Ishikawa (cell line): ENCODE measurements at regions not wholly inside any gene's neighbourhood (a gene's known extent, or its start where the extent isn't known, plus 50 kb on each side); places are given as distances from the start of the nearest gene placed in this dataset.

Source experiments
- CEBPB ChIP-seq: IDR thresholded peaks from 2 replicates; pipeline ENCODE4 v1.6.1; 2012
- CREB1 ChIP-seq: IDR thresholded peaks from 2 replicates; pipeline ENCODE4 v1.6.1; 2012; ENCODE audit warnings: low read depth
- EGR1 ChIP-seq: IDR thresholded peaks from 2 replicates; pipeline ENCODE4 v1.6.1; 2012
- EP300 ChIP-seq: IDR thresholded peaks from 2 replicates; pipeline ENCODE4 v1.6.1; 2012; ENCODE audit warnings: borderline replicate concordance
- FOXM1 ChIP-seq: IDR thresholded peaks from 2 replicates; pipeline ENCODE4 v1.6.1; 2012; ENCODE audit warnings: low read depth, borderline replicate concordance
- NFIC ChIP-seq: IDR thresholded peaks from 2 replicates; pipeline ENCODE4 v1.6.1; 2012
- RAD21 ChIP-seq: IDR thresholded peaks from 2 replicates; pipeline ENCODE4 v1.6.1; 2012; ENCODE audit warnings: low read depth
- TAF1 ChIP-seq: IDR thresholded peaks from 2 replicates; pipeline ENCODE4 v1.6.1; 2012; ENCODE audit warnings: low read depth, mild to moderate bottlenecking
- TCF12 ChIP-seq: IDR thresholded peaks from 2 replicates; pipeline ENCODE4 v1.6.1; 2012; ENCODE audit warnings: low read depth
- TEAD4 ChIP-seq: IDR thresholded peaks from 2 replicates; pipeline ENCODE4 v1.6.1; 2012
- YY1 ChIP-seq: IDR thresholded peaks from 2 replicates; pipeline ENCODE4 v1.6.1; 2012; ENCODE audit warnings: low read depth
- ZBTB7A ChIP-seq: IDR thresholded peaks from 2 replicates; pipeline ENCODE4 v1.6.1; 2012; ENCODE audit warnings: low read depth
- TF ChIP-seq, protein P1 (sequence below): IDR thresholded peaks from 2 replicates; pipeline ENCODE4 v1.6.1; 2012
- TF ChIP-seq, protein P2 (sequence below): IDR thresholded peaks from 2 replicates; pipeline ENCODE4 v1.6.1; 2012
- TF ChIP-seq, protein P3 (sequence below): IDR thresholded peaks from 2 replicates; pipeline ENCODE4 v1.6.1; 2012; ENCODE audit warnings: low read depth, mild to moderate bottlenecking

DNA sequence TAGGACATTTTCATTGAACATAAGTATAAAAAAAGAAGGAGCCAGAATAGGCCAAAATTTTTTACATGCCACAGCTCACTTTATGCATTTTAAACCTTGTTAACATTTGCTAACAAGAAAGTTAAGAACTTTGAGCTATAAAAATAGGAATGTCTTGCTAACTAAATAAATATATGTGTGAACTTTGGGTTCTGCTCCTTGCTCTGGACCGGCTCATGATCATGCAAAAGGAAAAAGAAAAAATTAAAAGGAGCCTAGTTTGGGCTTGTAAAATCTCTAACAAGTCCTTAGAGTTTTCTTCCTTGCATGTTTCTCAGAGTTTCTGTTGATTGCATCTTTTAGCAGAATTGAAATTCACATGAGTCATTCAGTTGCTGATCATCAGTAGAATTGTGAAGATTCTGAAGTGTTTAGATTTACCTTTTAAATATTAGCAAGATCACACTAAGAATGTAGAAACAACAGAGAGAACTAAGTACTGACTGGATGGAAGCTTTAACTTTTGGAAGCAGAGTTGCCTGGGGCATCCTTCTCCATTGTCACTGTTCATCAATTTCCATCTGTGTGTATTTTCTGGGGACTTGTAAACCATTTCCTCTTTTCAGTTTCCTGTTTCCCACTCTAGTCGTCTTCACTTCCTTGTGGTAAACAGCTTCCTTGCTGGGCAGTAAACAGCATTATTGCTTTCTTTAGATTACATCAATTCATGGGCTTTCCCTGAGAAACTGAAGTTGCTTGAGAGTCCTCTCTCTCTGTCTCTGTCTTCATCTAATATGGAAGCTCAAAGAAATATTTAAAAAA, 458.4 kb upstream of the BTBD3 start:
- TF ChIP-seq TCF12 (no peak), RAD21 (no peak), TEAD4 (no peak), EP300 (no peak), YY1 (no peak), FOXM1 (no peak), CEBPB (no peak), CREB1 (no peak), ZBTB7A (no peak), NFIC (no peak), EGR1 (no peak), TAF1 (no peak)
- TF ChIP-seq, protein P1, sequence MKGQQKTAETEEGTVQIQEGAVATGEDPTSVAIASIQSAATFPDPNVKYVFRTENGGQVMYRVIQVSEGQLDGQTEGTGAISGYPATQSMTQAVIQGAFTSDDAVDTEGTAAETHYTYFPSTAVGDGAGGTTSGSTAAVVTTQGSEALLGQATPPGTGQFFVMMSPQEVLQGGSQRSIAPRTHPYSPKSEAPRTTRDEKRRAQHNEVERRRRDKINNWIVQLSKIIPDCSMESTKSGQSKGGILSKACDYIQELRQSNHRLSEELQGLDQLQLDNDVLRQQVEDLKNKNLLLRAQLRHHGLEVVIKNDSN, result no peak
- TF ChIP-seq, protein P2, sequence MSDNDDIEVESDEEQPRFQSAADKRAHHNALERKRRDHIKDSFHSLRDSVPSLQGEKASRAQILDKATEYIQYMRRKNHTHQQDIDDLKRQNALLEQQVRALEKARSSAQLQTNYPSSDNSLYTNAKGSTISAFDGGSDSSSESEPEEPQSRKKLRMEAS, result no peak
- TF ChIP-seq, protein P3, sequence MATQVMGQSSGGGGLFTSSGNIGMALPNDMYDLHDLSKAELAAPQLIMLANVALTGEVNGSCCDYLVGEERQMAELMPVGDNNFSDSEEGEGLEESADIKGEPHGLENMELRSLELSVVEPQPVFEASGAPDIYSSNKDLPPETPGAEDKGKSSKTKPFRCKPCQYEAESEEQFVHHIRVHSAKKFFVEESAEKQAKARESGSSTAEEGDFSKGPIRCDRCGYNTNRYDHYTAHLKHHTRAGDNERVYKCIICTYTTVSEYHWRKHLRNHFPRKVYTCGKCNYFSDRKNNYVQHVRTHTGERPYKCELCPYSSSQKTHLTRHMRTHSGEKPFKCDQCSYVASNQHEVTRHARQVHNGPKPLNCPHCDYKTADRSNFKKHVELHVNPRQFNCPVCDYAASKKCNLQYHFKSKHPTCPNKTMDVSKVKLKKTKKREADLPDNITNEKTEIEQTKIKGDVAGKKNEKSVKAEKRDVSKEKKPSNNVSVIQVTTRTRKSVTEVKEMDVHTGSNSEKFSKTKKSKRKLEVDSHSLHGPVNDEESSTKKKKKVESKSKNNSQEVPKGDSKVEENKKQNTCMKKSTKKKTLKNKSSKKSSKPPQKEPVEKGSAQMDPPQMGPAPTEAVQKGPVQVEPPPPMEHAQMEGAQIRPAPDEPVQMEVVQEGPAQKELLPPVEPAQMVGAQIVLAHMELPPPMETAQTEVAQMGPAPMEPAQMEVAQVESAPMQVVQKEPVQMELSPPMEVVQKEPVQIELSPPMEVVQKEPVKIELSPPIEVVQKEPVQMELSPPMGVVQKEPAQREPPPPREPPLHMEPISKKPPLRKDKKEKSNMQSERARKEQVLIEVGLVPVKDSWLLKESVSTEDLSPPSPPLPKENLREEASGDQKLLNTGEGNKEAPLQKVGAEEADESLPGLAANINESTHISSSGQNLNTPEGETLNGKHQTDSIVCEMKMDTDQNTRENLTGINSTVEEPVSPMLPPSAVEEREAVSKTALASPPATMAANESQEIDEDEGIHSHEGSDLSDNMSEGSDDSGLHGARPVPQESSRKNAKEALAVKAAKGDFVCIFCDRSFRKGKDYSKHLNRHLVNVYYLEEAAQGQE, result no peak

DNA sequence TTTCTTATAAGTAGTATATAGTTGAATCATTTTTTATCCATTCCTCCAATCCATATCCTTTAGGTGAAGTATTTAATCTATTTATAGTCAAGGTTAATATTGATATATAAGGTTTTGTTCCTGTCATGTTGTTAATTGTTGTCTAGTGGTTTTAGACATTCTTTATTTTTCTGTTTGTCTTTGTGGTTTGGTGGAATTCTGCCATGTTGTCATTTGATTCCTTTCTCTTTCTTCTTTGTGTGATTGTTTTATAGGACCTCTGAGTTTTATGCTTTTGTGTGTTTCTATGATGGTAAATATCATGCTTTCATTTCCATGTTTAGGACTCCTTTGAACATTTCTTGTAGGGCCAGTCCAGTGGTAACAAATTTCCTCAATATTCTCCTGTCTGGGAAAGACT, 450.3 kb upstream of the BTBD3 start:
- TF ChIP-seq, protein P1, result no peak
- TF ChIP-seq TCF12, result no peak
- no peak for TF ChIP-seq EGR1
- TF ChIP-seq FOXM1, result no peak

DNA sequence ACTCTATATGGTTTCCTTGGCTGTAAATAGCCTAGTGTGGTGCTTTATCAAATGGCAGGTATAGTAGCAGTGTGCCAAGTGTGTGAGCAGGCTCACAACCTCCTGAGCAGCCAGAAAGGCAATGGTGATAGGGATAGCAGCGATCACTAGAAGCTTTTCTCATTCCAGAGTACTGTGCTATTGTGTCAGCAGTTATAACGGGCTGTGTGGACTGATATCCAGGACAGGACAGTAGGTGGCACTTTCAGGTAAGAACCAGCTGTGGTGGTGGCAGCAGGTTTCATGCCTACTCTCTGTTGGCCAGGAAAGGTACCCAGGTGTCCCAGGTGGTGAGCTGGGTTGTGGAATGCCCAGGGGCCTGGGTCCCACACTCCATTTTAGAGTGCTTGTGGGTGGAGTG, 448.8 kb upstream of the BTBD3 start:
- TF ChIP-seq TEAD4 (no peak), TAF1 (no peak), EP300 (no peak), EGR1 (no peak), FOXM1 (no peak), TCF12 (no peak)
- TF ChIP-seq, protein P1, result no peak

DNA sequence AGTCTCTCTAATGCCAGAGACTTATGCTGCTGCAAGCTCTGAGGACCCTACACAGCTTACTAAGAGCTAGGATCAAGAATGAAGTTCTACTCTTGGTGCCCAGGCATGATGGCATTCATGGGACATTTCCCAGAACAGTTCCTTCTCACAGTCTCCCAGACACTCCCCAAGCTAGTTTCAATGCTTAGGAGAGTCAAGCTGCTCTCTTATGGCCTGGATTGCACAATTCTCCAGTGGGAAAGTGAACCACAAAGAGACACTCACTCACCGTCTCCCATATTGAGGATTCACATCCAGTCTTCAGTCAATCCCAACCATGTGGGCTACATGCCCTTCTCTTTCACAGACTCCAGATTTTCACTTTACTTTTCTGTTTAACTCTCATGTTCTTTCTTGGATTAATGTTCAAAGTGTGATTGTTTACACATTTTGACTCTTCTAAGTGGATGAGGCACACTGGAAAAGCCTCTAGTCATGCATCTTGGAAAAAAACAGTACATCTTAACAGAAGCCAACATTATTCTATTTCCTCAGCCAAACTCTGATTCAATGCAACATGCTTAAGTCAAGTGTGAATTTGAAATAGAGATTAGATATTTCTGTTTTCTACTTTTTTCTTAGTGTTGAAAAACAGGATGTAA, 447.8 kb upstream of the BTBD3 start:
- no peak for TF ChIP-seq CREB1
- TF ChIP-seq YY1, result no peak
- TF ChIP-seq, protein P2, result no peak
- no peak for TF ChIP-seq EP300
- no peak for TF ChIP-seq NFIC
- TF ChIP-seq FOXM1, result no peak
- TF ChIP-seq, protein P1, result no peak
- no peak for TF ChIP-seq TAF1
- TF ChIP-seq CEBPB, result no peak
- no peak for TF ChIP-seq TEAD4
- TF ChIP-seq TCF12, result no peak
- no peak for TF ChIP-seq EGR1
- TF ChIP-seq, protein P3, result no peak
- TF ChIP-seq RAD21, result no peak
- TF ChIP-seq ZBTB7A, result no peak
